H1 (cell line): ENCODE measurements at regions not wholly inside any gene's neighbourhood (a gene's known extent, or its start where the extent isn't known, plus 50 kb on each side); places are given as distances from the start of the nearest gene placed in this dataset.

Experiments
- JUN ChIP-seq: IDR thresholded peaks from 2 replicates; pipeline ENCODE4 v1.6.1; 2011; ENCODE audit warnings: low read depth, mild to moderate bottlenecking, improper control_type of control experiment, low read length
- RAD21 ChIP-seq, 2 experiments: IDR thresholded peaks in 1 of 2; conservative IDR thresholded peaks in 1 of 2; 2 replicates each; pipeline ENCODE4 v1.6.1; 2011; ENCODE audit warnings: low read depth in 2 of 2, low read length in 2 of 2, improper control_type of control experiment in 1 of 2, inconsistent platforms in 1 of 2, mild to moderate bottlenecking in 1 of 2, moderate library complexity in 1 of 2
- TBP ChIP-seq: IDR thresholded peaks from 2 replicates; pipeline ENCODE4 v1.6.1; 2011; ENCODE audit warnings: low read depth, low read length, improper control_type of control experiment

DNA sequence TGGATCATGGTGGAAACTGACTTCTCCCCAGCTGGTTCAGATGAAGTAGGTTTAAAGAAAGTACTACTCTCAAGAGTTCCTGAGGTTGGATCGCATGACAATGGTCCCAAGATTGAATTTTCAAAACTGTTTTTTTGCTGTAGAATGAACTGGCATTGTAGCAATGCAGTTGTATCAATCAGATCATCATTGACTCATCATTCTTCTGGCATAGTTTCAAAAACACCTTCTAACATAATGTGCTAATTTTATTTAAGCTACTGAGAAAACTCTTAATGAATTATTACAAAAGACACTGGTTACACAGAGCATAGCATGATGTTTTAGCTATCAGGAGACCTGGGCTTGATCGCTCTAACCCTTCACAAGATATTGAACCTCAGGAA is 384.5 kb upstream of the DCN start (continued):
- TF ChIP-seq RAD21 (IDR thresholded peaks at IDR 0.05 in 1 of 2, conservative IDR thresholded peaks at IDR 0.05 in 1 of 2; ENCODE audit: low read depth in 2 of 2, low read length in 2 of 2) = no peak
- TF ChIP-seq JUN = no peak
- TF ChIP-seq TBP = no peak
- TF ChIP-seq, all 59 proteins: peak for 0
